Fibroblast of lung (primary cell): ENCODE measurements at regions not wholly inside any gene's neighbourhood (a gene's known extent, or its start where the extent isn't known, plus 50 kb on each side); places are given as distances from the start of the nearest gene placed in this dataset.

Experiments
- DNase-seq, 2 donors: peaks; one replicate each; pipeline versions ENCODE4 v3.0.0 to v3.0.0-alpha.2; 2010; ENCODE audit warnings: low read depth in 2 of 2
- H2AFZ ChIP-seq: 2 replicates; pipeline ENCODE4 v1.5.1; 2012; ENCODE audit warnings: low read length, control low read depth, inconsistent platforms
- H3K27ac ChIP-seq: 2 replicates; pipeline ENCODE4 v1.5.1; 2011; ENCODE audit warnings: low read length, control low read depth; ENCODE audit not compliant: insufficient read depth
- H3K27me3 ChIP-seq: 2 replicates; pipeline ENCODE4 v1.5.1; 2011; ENCODE audit warnings: mild to moderate bottlenecking, low read length; ENCODE audit not compliant: control insufficient read depth, insufficient read depth
- H3K36me3 ChIP-seq: 2 replicates; pipeline ENCODE4 v1.5.1; 2011; ENCODE audit warnings: low read length; ENCODE audit not compliant: control insufficient read depth, insufficient read depth
- H3K4me1 ChIP-seq: 2 replicates; pipeline ENCODE4 v1.5.1; 2011; ENCODE audit warnings: low read length; ENCODE audit not compliant: control insufficient read depth, insufficient read depth; ENCODE audit errors: extremely low read depth
- H3K4me2 ChIP-seq: 2 replicates; pipeline ENCODE4 v1.5.1; 2011; ENCODE audit warnings: low read length, control low read depth; ENCODE audit not compliant: insufficient read depth; ENCODE audit errors: extremely low read depth
- H3K4me3 ChIP-seq, 4 experiments: fragments of 200-600 bp in 1 of 4; sonication (generic) in 1 of 4; replicated peaks in 1 of 4; 2 replicates each; pipeline ENCODE4 v1.5.1; 2011 to 2016; ENCODE audit warnings: low read length in 4 of 4, low read depth in 3 of 4, mild to moderate bottlenecking in 3 of 4, control low read depth in 2 of 4, inconsistent platforms in 1 of 4, mixed read lengths in 1 of 4; ENCODE audit not compliant: insufficient read depth in 1 of 4; ENCODE audit errors: control extremely low read depth in 1 of 4
- H3K79me2 ChIP-seq: 2 replicates; pipeline ENCODE4 v1.5.1; 2012; ENCODE audit warnings: mild to moderate bottlenecking, low read length, inconsistent platforms; ENCODE audit not compliant: control insufficient read depth, insufficient read depth
- H3K9ac ChIP-seq: 2 replicates; pipeline ENCODE4 v1.5.1; 2011; ENCODE audit warnings: mild to moderate bottlenecking, low read length, control low read depth; ENCODE audit not compliant: insufficient read depth
- H3K9me3 ChIP-seq: 2 replicates; pipeline ENCODE4 v1.5.1; 2012; ENCODE audit warnings: low read depth, low read length; ENCODE audit not compliant: control insufficient read depth, insufficient read depth
- H4K20me1 ChIP-seq: 2 replicates; pipeline ENCODE4 v1.5.1; 2011; ENCODE audit warnings: low read length; ENCODE audit not compliant: control insufficient read depth, insufficient read depth; ENCODE audit errors: extremely low read depth
- EZH2 ChIP-seq: IDR thresholded peaks from 2 replicates; pipeline ENCODE4 v1.5.1; 2012; ENCODE audit warnings: low read length, control low read depth, mild to moderate bottlenecking; ENCODE audit errors: missing control alignments
- TF ChIP-seq, protein P1 (sequence below), 2 donors: IDR thresholded peaks in 1 of 2; conservative IDR thresholded peaks in 1 of 2; 1 replicate in 1 of 2; 2 replicates in 1 of 2; pipeline ENCODE4 v1.5.1; 2011 to 2012; ENCODE audit warnings: low read length in 2 of 2, control low read depth in 1 of 2, inconsistent platforms in 1 of 2, low read depth in 1 of 2, mild to moderate bottlenecking in 1 of 2

DNA sequence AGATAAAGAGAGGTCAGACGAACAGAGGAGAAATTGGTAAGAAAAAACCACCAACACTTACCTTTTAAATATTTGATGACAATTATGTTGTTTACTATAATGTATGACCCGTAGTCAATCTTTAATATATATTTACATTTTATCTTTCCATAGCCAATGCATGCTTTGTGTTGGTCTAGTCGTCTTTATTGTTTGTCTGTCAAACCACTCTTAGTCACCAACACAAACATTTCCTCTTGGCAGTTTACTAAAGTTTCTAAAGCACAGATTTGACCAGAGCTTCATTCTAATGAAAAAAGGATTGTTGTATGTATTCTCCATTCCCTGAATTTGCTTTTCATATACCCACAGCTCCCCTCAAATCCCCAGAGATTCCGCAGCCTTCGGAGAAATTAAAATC lies 784.7 kb upstream of the PIK3C3 start:
- H3K4me3 ChIP-seq: no peak overlapping the region
- H4K20me1 ChIP-seq: no peaks in the 10 kb centered on the region
- H3K79me2 ChIP-seq: no peaks in the 10 kb centered on the region
- no peak overlapping the region for H2AFZ ChIP-seq
- no peaks in the 10 kb centered on the region for H3K9me3 ChIP-seq
- no peak overlapping the region for H3K27ac ChIP-seq
- H3K36me3 ChIP-seq: no peaks in the 10 kb centered on the region
- no peaks in the 10 kb centered on the region for H3K27me3 ChIP-seq
- H3K4me2 ChIP-seq: no peak overlapping the region
- H3K4me1 ChIP-seq: no peaks in the 10 kb centered on the region
- H3K9ac ChIP-seq: no peak overlapping the region
- peak; percentile 13 to 36 for DNase-seq
- TF ChIP-seq, protein P1, sequence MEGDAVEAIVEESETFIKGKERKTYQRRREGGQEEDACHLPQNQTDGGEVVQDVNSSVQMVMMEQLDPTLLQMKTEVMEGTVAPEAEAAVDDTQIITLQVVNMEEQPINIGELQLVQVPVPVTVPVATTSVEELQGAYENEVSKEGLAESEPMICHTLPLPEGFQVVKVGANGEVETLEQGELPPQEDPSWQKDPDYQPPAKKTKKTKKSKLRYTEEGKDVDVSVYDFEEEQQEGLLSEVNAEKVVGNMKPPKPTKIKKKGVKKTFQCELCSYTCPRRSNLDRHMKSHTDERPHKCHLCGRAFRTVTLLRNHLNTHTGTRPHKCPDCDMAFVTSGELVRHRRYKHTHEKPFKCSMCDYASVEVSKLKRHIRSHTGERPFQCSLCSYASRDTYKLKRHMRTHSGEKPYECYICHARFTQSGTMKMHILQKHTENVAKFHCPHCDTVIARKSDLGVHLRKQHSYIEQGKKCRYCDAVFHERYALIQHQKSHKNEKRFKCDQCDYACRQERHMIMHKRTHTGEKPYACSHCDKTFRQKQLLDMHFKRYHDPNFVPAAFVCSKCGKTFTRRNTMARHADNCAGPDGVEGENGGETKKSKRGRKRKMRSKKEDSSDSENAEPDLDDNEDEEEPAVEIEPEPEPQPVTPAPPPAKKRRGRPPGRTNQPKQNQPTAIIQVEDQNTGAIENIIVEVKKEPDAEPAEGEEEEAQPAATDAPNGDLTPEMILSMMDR (conservative IDR thresholded peaks at IDR 0.05 in 1 of 2, IDR thresholded peaks at IDR 0.05 in 1 of 2; ENCODE audit: low read depth in 1 of 2, low read length in 2 of 2): no peak
- no peak for TF ChIP-seq EZH2

GRCh38 chr18:41165625-41166024 lies 789.4 kb upstream of the PIK3C3 start:
- H3K27me3 ChIP-seq: no peaks in the 10 kb centered on the region
- H3K36me3 ChIP-seq: no peaks in the 10 kb centered on the region
- no peaks in the 10 kb centered on the region for H3K9me3 ChIP-seq
- no peaks in the 10 kb centered on the region for H3K79me2 ChIP-seq
- no peak overlapping the region for H3K4me3 ChIP-seq
- no peak overlapping the region for H3K27ac ChIP-seq
- H3K9ac ChIP-seq: no peak overlapping the region
- H2AFZ ChIP-seq: no peak overlapping the region
- H3K4me2 ChIP-seq: no peak overlapping the region
- no peaks in the 10 kb centered on the region for H3K4me1 ChIP-seq
- DNase-seq: peak in 1 of 2 donors; percentile 43
- no peaks in the 10 kb centered on the region for H4K20me1 ChIP-seq
- TF ChIP-seq, protein P1 (conservative IDR thresholded peaks at IDR 0.05 in 1 of 2, IDR thresholded peaks at IDR 0.05 in 1 of 2; ENCODE audit: low read depth in 1 of 2, low read length in 2 of 2): no peak
- no peak for TF ChIP-seq EZH2

GRCh38 chr18:41162781-41163180 lies 792.3 kb upstream of the PIK3C3 start:
- H3K9ac ChIP-seq: no peak overlapping the region
- H4K20me1 ChIP-seq: no peaks in the 10 kb centered on the region
- H3K4me2 ChIP-seq: no peak overlapping the region
- TF ChIP-seq, protein P1 (conservative IDR thresholded peaks at IDR 0.05 in 1 of 2, IDR thresholded peaks at IDR 0.05 in 1 of 2; ENCODE audit: low read depth in 1 of 2, low read length in 2 of 2): no peak
- no peak for TF ChIP-seq EZH2
- H3K4me3 ChIP-seq: no peak overlapping the region
- no peak overlapping the region for H2AFZ ChIP-seq
- H3K27me3 ChIP-seq: no peaks in the 10 kb centered on the region
- no peaks in the 10 kb centered on the region for H3K9me3 ChIP-seq
- H3K36me3 ChIP-seq: no peaks in the 10 kb centered on the region
- no peaks in the 10 kb centered on the region for H3K79me2 ChIP-seq
- H3K27ac ChIP-seq: no peak overlapping the region
- no peaks in the 10 kb centered on the region for H3K4me1 ChIP-seq
- DNase-seq: no peak
